ENCODE measurements at regions not wholly inside any gene's neighbourhood (a gene's known extent, or its start where the extent isn't known, plus 50 kb on each side); places are given as distances from the start of the nearest gene placed in this dataset.
"Not testable (repeated sequence)": the region's sequence is repeated elsewhere in the genome, so short reads cannot be mapped to it uniquely, and the experiment has no call there.

DNA sequence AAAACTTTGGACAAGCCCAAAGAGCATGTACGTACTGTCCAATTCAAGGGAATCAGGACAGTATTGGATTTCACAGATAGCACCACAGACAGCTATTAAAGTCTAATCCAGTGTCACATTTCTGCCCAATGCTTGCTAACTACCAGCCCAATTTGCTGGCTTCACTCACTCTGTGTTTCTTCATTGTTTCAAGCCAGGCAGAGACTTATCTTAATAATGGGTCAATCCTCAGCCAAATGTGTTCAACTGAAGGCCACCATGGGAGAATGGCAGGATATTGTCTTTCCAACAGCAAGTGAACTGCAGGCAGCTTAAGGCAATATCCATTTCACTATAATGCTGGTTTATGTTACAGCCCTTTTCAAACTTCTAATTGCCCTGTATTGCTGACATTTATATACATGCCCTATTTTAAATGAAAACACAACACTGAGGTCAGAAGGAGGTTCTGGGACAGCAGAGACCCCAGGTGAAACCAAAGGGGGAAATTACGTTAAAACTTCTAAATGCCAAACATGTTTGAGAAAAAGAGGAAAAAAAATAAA, 142.1 kb upstream of the RSPO3 start:
- no peak for DNase-seq (ENCODE audit: low spot score)
- H3K9me2 ChIP-seq (ENCODE audit: insufficient read depth, low read length): no peaks in the 10 kb centered on the region
- no peaks in the 10 kb centered on the region for H4K20me1 ChIP-seq (ENCODE audit: insufficient read depth, low read length)
- no peaks in the 10 kb centered on the region for H3K36me3 ChIP-seq (ENCODE audit: insufficient read depth, low read length)
- H3K9me3 ChIP-seq (ENCODE audit: low read length): no peaks in the 10 kb centered on the region
- no peak for TF ChIP-seq CTCF (conservative IDR thresholded peaks at IDR 0.05; ENCODE audit: low read length)
- no peak for TF ChIP-seq EZH2phosphoT487 (IDR thresholded peaks at IDR 0.05; ENCODE audit: borderline replicate concordance, low read depth, low read length)
- ChIA-PET CTCF (ENCODE audit: unreplicated experiment) (no interaction called here), POLR2A (interaction anchor here (0.9 kb wide), 1 partner anchor 9 kb away, joined by 3 read pairs; no protein-coding TSS in a partner anchor)
- no peaks in the 10 kb centered on the region for H3K79me2 ChIP-seq (ENCODE audit: insufficient read depth, low read depth, low read length)
- intact Hi-C loops (cut with micrococcal nuclease; ENCODE audit: unreplicated experiment): no loop called here
- no TSS peak for BruUV-seq (replicated peaks)
- H3K4me2 ChIP-seq (ENCODE audit: low read length): no peak overlapping the region
- H3K4me3 ChIP-seq (ENCODE audit: low read depth, low read length, poor library complexity, severe bottlenecking): no peak overlapping the region
- H3K27ac ChIP-seq (ENCODE audit: low read depth, low read length, poor library complexity, severe bottlenecking): no peak overlapping the region
- no peaks in the 10 kb centered on the region for H3K4me1 ChIP-seq (ENCODE audit: insufficient read depth, low read length, poor library complexity, severe bottlenecking)
- no peak overlapping the region for H2AFZ ChIP-seq (ENCODE audit: low read length)

- Histone ChIP-seq H3K9me2 (ENCODE audit: insufficient read depth, low read length) (no peaks in the 10 kb centered on the region), H3K4me2 (ENCODE audit: low read length) (no peak overlapping the region), H3K4me3 (ENCODE audit: low read depth, low read length, poor library complexity, severe bottlenecking) (no peak overlapping the region), H2AFZ (ENCODE audit: low read length) (no peak overlapping the region), H3K4me1 (ENCODE audit: insufficient read depth, low read length, poor library complexity, severe bottlenecking) (no peaks in the 10 kb centered on the region), H3K79me2 (ENCODE audit: insufficient read depth, low read depth, low read length) (no peaks in the 10 kb centered on the region), H4K20me1 (ENCODE audit: insufficient read depth, low read length) (no peaks in the 10 kb centered on the region), H3K9me3 (ENCODE audit: low read length) (no peaks in the 10 kb centered on the region), H3K27ac (ENCODE audit: low read depth, low read length, poor library complexity, severe bottlenecking) (no peak overlapping the region), H3K36me3 (ENCODE audit: insufficient read depth, low read length) (no peaks in the 10 kb centered on the region)
- no TSS peak for BruUV-seq (replicated peaks)
- DNase-seq (ENCODE audit: low spot score): no peak
- ChIA-PET POLR2A (no interaction called here), CTCF (ENCODE audit: unreplicated experiment) (no interaction called here)
- TF ChIP-seq EZH2phosphoT487 (IDR thresholded peaks at IDR 0.05; ENCODE audit: borderline replicate concordance, low read depth, low read length) (no peak), CTCF (conservative IDR thresholded peaks at IDR 0.05; ENCODE audit: low read length) (no peak)
- intact Hi-C loops (cut with micrococcal nuclease; ENCODE audit: unreplicated experiment): no loop called here
Observed at GRCh38 chr6:126983779-126984178, 134.7 kb upstream of the RSPO3 start.

GRCh38 chr6:126988125-126988524, 130.3 kb upstream of the RSPO3 start:
- H3K4me2 ChIP-seq (ENCODE audit: low read length); H4K20me1 ChIP-seq (ENCODE audit: insufficient read depth, low read length); H3K9me3 ChIP-seq (ENCODE audit: low read length); DNase-seq (ENCODE audit: low spot score); POLR2A ChIA-PET; CTCF ChIA-PET (ENCODE audit: unreplicated experiment); BruUV-seq (replicated peaks); H3K4me3 ChIP-seq (ENCODE audit: low read depth, low read length, poor library complexity, severe bottlenecking); H3K36me3 ChIP-seq (ENCODE audit: insufficient read depth, low read length); H2AFZ ChIP-seq (ENCODE audit: low read length); intact Hi-C loops (cut with micrococcal nuclease; ENCODE audit: unreplicated experiment); H3K4me1 ChIP-seq (ENCODE audit: insufficient read depth, low read length, poor library complexity, severe bottlenecking); H3K79me2 ChIP-seq (ENCODE audit: insufficient read depth, low read depth, low read length); H3K9me2 ChIP-seq (ENCODE audit: insufficient read depth, low read length); H3K27ac ChIP-seq (ENCODE audit: low read depth, low read length, poor library complexity, severe bottlenecking): not testable (repeated sequence)
